Glomerular visceral epithelial cell (primary cell): ENCODE measurements at regions not wholly inside any gene's neighbourhood (a gene's known extent, or its start where the extent isn't known, plus 50 kb on each side); places are given as distances from the start of the nearest gene placed in this dataset.

Experiments used
- DNase-seq: peaks from one replicate; pipeline ENCODE4 v3.0.0-alpha.2; 2016; ENCODE audit errors: extremely low spot score

DNA sequence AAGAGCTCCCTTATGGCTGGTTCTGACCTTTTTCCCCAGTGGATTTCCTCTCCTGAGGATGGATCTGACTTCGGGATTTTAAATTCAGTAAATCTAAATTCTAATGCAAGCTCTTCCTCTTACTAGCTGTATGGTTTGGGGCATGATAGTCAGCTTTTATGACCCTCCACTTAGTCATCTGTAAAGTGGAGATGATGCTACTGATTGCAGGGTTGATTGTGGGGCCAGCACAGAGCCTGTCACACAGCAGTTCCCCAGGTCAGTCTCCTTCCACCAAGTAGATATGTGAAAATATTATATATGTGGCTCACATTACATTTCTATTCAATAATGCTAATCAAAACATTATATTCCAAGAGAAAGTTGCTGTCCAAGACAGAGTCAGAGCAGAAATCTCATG, 141.3 kb upstream of the UBE2E1 start:
- DNase-seq, result no peak

DNA sequence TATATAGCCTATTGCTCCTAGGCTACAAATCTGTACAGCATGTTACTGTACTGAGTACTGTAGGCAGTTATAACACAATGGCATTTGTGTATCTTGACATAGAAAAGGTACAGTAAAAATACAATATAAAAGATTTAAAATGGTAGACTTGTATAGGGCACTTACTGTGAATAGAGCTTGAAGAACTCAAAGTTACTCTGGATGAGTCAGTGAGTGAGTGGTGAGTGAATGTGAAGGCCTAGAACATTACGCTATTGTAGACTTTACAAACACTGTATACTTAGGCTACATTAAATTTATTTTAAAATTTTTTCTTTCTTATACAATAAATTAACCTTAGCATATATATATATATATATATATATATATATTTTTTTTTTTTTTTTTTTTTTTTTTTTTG, 140.0 kb upstream of the UBE2E1 start:
- DNase-seq, result no peak

DNA sequence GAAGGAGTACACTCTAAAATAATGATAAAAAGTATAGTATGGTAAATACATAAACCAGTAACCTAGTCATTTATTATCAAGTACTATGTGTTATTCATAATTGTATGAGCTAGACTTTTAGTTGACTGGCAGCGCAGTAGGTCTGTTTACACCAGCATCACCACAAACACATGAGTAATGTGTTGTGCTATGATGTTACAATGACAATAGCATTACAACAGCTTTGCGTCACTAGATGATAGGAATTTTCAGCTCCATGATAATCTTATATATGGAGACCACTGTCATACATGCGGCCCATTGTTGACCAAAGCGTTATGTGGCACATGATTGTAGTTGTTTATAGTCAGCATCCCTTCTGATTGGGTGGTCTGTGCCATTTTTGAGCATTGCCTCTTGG, 138.9 kb upstream of the UBE2E1 start:
- no peak for DNase-seq

DNA sequence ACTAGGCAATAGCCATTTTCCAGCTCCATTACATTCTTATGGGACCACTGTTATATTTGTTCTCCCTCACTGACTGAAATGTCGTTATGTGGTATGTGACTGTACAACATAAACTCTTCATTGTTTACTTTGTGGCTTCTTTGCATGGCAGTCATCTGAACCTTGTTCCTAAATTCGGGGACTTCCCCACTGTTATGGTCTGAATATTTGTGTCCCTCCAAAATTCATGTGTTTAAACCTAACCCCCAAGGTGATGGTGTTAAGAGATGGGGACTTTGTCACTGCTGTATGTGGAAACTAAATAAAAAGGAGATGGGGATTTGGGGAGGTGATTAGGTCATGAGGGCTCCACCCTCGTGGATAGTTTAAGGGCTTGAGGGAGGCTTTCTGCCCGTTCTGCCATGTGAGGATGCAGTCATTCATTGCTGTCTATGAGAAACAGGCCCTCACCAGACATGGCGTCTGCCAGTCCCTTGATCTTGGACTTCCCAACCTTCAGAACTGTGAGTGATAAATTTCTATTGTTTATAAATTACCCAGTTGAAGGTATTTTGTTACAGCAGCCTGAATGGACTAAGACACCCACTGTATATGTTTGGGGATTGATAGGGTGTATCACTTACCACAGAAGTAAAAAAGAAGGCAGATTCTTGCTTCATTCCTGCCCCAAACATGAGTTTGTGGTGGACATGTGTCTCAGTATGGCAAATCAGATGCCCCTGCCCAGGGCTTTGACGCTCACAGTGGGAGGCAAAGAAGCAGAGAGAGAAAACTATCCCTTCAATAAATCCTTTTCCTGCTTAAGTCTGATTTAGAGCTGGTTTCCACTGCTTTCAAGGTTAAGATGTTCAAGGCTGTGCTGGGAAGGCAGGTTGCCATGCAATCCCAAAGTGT, 138.0 kb upstream of the UBE2E1 start:
- peak; percentile 13 for DNase-seq

DNA sequence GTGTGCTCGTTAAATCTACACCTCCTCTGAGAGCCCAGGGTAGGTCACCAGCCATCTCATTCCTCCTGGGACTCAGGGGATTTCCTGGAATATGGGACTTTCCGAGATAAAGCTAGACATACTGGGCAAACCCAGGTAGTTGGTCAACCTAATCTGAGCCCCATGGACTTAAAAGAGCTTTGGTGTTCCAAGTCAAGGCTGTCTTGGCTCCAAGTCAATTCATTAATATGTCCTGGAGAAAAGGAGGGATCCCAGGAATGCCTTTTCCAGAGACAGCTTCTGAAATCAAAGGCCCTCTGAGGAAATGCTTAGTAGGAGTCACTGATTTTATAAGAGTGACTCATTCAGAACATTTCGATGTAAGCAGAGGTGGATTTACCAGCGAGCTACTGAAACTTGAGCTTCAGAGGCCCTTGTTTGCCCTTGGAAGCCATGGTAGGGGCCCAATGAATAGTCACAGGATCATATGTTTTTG, 137.3 kb upstream of the UBE2E1 start:
- peak; percentile 84 for DNase-seq

DNA sequence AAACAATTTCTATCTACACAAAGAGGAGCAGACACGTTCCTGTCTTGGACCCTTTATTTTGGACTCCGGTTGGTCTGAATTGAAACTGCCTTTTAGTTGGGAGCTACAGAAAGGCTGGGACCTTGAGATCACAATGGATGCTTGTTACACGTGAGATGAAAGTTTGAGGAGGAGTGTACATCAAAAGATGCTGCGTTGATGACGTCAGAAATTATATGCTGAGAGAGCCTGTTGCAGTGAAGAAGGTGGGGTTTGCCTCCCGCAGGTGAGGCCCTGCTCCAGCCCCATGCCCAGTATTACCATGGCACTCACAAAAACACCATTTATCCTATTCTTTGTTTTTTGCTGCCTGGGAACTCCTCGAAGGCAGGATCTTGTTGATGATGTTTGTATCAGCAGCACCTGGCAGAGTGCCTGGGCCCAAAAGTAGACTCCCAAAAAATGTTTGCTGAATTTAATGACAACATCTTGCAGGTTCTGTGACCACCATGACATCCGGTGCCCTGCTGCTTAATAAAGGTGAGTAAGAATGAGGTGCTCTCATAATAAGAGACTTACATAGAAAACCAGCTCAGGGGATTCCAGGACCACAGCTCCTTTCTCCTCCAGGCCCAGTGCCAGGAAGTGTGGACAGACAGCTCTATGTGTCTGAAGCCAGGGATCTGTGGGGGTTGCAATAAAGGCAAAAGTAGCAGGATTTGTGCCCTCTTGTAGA, 136.1 kb upstream of the UBE2E1 start:
- peak; percentile 21 for DNase-seq

DNA sequence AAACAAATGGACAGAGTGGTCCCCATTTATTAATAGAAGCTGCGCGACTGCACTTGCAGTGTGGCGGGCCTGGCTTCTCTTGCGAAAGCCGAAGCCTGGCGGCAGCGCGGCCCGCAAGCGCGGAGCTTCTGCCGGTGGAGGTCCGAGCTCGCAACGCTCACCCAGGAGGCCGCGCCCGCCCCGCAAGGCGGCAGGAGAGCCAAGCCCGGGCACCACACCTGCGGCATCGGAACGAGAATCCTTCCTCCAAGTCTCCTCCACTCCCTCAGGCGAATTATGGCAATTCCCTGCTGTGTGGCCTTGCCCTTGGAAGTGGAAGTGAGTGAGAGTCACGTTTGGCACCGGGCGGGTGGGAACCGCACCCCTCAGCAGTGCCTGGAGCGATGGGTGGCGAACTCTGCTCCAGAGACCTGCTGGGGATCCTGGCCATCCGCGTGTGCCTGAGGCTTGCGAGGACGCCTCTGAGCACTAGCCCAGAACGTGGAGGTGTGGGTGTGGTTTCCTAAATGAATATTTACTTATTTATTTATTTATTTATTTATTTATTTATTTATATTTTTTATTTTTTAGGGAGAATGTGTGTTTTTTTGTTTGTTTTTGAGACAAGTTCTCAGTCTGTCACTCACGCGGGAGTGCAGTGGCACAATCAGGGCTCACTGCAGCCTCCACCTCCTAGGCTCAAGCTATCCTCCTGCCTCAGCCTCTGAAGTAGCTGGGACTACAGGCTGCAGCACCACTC, 133.7 kb upstream of the UBE2E1 start:
- no peak for DNase-seq

DNA sequence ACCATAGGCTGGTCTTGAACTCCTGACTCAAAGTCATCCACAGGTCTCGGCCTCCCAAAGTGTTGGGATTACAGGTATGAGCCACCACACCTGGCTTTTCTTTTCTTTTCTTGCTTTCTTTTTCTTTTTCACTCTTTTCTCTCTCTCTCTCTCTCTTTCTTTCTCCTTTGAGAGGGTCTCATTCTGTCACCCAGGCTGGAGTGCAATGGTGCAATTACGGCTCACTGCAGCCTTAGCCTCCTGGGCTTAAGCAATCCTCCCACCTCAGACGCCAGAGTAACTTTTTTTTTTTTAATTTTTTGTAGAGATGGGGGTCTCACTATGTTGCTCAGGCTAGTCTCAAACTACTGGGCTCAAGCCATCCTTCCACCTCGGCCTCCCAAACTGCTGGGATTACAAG, 133.1 kb upstream of the UBE2E1 start:
- DNase-seq, result no peak

DNA sequence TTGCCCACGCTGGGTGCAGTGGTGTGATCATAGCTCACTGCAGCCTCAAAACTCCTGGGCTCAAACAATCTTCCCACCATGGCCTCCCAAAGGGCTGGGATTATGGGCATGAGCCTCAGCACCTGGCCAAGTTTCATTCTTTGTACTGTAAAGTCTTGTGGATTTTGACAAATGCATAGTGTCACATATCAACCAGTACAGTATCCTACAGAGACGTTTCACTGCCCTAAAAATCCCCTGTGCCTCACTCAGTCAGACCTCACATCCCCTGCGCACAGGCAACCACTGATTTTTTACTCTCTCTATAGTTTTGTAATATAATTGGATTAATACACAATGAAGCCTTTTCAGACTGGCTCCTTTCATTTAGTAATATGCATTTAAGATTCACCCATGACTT, 130.7 kb upstream of the UBE2E1 start:
- DNase-seq, result no peak

DNA sequence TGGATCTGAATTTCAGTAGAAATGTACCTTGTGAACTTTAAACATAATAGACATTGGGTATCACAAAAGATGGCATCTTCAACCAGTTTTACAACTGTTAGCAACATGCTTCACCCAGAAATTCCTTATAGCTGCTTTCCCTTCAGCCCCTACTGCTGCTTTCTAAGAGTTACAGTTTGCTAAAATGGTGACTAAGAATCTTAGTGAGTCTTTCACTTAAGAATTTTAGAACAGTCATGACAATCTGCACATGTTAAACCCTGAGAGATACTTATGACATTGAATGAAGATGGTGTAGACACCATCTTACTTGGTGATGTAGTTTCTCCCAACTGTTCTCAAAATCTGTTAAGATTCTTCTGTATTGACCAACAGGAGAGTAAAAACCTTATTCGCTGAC, 129.7 kb upstream of the UBE2E1 start:
- DNase-seq, result no peak

DNA sequence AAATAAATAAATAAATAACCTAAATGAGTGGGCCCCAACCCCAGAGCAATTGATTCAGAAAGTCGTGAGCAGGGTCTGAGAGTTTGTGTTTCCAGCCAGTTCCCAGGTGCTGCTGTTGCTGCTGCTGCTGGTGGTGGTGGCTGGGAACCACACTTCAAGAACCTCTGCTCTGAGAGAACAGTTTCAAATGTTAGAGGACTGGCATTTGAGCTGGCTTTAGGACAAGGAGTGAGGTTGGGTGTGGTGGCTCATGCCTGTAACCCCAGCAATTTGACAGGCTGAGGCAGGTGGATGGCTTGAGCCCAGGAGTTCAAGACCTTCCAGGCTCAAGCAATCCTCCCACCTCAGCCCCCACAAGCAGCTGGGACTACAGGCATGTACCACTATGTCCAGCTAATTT, 123.1 kb upstream of the UBE2E1 start:
- DNase-seq, result no peak

DNA sequence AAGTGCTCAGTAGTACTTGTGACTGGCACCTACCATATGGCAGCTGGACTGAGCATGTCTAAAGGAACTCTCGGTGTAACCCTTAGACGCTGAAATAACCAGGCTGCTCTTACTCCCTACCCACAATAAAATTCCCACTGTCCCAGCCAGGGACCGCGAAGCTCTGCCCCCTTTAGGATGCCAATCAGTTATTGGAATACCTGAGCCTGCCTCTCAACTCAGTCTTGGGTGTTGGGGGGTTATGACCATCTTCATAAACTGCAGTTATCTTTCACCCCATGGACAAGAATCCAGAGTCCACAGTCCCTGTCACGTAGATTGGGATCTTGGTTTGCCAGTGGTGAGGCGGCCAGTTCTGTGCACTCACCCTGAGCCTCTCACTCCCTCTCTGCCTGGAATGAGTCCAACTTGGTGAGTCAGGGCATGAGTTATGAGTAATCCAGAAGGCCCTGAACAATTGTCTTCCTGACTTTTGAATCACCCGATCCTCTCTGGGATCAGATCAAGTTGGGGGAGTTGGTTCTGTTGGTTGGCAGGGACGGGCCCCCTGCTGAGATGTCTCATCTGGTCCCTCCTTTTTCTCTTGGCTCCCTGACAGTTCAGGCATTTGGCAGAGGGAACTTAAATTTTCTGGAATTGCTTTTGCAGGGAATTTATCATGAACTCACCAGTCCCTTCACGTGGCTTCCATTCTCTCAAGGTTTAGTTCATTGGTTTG, 120.1 kb upstream of the UBE2E1 start:
- peak; percentile 99 for DNase-seq

DNA sequence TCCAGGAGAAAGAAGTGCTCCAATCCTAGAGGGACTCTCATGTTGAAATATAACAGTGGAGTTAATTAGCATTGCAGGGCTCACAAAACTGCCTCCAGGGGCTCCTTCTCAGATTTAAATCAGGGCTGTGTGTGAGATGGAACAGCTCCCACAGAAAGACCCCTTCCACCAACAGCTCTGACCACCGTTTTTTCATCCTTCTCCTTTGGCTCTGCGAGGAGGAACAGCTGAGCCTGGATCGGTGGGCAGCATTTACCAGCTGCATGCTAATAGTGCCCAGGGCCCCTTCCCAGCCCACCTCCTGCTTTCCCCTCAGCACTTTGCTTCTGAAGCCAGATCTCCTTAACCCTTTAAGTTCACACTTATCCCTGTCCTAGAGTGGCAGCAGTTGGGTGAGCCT, 119.2 kb upstream of the UBE2E1 start:
- no peak for DNase-seq

DNA sequence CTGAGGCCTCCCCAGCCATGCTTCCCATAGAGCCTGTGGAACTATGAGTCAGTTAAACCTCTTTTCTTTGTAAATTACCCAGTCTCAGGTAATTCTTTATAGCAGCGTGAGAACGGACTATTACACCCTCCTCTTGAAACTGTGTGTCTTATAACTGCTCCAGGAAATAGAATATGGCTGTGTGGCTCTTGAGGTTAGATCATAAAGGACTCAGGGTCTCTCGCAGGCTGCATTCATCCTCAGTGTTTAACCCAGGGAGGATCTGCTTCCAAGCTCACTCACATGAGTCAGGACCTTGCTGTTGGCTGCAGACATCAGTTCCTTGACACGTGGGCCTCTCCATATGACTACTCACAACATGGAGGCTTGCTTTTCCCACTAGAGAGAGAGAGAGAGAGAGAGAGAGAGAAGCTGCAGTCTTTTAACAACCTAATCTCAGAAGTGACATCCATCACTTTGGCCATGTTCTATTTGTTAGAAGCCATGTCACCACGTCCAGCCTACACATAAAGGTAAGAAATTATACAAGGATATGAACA, 114.3 kb upstream of the UBE2E1 start:
- no peak for DNase-seq

DNA sequence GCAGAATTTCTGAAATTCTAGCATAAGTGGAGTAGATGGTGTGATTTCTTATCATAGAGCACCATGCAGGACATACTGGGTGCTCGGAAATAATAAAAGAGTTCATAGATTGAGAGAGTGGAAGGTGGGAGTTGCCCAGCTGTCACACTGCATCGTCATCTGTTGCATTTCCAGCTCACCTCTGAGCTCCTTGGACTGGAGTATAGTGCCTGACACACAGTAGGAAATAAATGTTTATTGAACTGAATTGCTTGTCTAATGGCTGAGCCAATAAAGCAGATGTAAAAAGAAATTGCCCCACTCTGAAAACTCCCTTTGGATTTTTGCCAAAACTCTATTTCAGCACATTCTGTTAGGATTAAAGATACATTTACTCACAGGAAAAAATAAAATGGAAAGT, 108.9 kb upstream of the UBE2E1 start:
- DNase-seq, result no peak

DNA sequence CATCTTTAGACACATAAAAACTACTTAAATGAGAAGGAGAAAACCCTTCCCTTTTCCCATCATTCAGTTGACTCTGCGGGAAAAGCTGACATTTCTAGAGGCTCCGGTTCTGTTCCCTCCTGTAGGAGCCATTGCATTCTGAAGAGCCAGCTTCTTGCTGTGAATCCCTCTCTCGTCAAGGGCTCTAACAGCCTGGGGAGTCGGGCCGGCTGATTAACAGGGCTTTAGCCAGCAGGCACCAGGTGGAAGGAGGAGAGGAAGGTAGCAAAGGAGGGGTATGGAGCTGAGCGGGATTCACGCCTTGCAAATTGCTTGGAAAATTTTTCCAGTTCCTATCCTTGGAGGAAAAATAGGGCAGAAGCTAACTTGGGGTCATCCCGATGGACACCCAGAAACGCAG, 108.3 kb upstream of the UBE2E1 start:
- no peak for DNase-seq

DNA sequence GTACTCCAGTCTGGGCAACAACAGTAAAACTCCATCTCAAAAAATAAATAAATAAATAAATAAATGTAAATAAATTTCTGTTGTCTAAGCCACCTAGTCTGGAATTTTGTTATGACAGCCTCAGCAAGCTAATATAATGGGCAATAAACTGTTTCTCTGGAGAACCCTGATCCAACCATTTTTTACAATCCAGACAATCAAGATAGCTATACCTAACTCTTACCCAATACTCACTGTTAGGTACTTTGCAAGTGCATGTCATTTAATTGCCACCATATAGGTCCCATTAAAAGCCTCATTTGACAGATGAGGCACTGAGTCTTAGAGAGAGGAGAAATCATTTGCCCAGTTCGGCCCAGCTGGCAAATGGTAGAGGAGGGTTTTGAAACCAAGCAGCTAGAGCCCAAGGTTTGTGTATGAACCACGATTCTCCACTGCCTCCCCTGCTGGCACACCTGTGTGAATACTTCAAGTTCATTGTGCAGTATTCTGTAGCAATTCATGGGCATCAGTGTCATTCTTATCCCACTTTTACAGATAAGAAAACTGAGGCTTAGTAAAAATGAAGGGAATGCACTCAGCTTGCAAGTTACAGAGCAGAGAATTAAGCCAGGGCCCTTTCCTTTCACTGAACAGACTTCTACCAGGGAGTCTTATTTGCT, 107.0 kb upstream of the UBE2E1 start:
- no peak for DNase-seq

DNA sequence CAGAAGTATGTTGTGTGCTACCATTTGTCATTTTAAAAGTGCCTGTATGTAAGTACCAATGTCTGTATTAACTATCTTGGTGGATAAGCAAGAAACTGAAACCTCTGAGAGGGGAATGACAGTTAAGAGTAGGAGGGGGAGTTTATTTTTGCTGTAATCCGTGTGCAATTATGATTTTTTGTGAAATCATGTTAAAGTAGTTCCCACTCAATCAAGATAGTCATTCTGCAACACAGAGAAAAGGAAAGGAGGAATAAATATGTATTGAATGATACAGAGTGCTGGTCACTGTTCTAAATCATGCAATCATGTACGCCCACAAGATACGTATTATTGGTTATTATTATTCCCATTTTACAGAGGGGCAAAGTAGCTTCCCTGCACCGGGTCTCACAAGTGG, 105.1 kb upstream of the UBE2E1 start:
- DNase-seq, result no peak

DNA sequence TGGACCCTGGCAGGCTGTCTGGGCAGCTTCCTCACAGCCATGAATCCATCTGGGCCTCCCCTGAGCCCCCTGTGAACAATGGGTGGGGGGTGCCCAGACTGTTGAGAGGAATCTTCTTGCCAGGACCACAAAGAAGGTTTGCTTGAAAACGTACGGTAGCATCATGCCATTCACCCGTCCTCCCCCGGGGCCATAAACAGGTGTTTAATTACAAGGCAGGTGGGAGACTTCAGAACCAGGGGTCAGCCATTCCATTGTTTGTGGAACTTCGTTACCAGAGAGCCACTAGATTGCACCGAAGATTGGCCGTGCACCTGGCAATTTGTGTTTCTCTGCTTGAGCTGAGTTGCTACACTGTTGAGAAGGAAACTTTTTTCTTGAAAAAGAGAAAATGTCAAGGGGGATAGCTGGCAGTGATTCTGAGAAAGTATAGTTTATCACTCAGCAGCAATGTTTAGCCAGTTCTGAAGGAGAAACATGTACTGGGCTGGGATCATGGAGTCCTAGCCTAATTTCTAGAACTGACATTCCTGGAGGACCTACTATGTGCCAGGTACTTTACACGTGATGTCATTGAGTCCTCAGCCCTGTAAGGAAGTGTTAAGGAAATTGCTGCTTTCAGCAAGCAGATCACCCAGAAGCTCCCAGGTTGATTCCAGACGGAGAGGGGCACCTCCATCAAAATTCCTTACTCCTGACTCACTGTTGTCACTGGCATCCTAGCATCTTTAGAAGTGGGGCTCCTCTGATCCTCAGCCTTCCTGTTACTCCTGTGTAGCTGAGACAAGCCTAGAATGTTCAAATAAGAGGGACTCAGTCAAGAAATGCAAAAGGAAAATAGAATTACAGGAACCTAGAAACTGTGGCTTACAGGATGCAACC, 103.8 kb upstream of the UBE2E1 start:
- DNase-seq, result peak; percentile 56

DNA sequence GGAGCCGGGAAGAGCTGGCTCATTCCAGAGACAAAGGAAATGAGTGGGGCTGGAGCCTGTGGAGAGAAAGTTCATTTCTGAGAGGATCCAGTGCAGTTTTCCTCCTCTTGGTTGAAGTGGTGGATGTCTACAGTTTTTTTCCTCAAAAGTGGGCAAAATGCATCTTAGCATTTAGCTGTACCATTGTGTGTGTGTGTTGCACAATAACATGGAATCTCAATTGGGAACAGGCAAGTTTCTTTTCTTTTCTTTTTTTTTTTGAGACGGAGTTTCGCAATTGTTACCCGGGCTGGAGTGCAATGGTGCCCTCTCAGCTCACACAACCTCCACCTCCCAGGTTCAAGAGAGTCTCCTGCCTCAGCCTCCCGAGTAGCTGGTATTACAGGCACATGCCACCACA, 101.5 kb upstream of the UBE2E1 start:
- no peak for DNase-seq
